ELF-1 (cell line): ENCODE measurements at regions not wholly inside any gene's neighbourhood (a gene's known extent, or its start where the extent isn't known, plus 50 kb on each side); places are given as distances from the start of the nearest gene placed in this dataset.
"Not testable (repeated sequence)": the region's sequence is repeated elsewhere in the genome, so short reads cannot be mapped to it uniquely, and the experiment has no call there.

Source experiments
- DNase-seq: peaks from one replicate; pipeline ENCODE4 v3.0.0-alpha.2; 2016; ENCODE audit warnings: low read depth, low spot score

- no peak for DNase-seq
These were observed 426.0 kb upstream of the NR3C2 start for GRCh38 chr4:148868191-148868590.

- DNase-seq, result no peak
These were observed 424.5 kb upstream of the NR3C2 start for GRCh38 chr4:148866666-148867065.

DNA sequence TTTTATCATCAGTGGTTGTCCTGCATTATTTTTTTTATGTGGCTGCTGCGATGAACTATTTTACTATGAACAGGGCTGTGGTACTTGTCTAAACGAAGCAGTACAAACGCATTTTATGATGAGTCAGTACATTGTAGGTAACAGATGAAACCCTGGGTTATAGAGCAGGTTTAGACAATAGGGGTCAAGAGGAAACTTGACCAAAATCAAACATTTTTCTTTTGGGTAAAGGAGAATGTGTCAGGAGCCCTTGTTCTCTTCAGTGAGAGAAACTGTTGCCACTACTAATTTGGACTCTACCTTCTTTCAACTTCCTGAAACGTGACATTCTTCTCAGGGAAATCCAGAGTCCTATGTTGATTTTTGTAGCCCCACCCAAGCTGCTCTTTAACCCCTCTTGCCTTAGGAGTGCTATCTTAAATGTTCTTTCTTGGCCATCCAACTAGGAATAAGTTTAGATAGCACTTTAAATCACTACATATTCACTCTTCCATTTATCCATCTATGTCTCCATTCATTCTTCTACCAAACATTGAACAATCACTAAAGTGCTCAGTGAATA lies 415.8 kb upstream of the NR3C2 start:
- DNase-seq, result no peak

- no peak for DNase-seq
These were observed 415.2 kb upstream of the NR3C2 start for GRCh38 chr4:148857239-148857972.

DNA sequence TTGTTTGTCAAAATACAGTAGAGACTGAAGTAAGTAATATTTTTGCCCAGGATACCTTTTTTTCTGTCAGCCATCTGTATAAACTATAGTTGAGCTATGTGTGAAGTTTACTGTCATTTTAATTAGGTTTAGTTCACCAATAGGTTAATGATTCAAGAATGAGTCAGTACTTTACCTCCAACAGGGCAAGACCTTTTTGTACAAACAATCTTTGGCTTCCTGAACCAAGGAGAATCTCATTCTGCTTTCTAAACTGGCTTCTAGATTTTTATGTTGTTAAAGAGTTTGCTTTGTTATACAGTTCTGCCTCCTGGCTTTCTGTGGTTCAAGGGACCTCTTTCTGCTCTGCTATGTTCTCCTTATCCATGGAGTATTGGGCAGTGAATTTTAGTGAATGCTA lies 412.0 kb upstream of the NR3C2 start:
- DNase-seq, result no peak

GRCh38 chr4:148852092-148852699 lies 410.0 kb upstream of the NR3C2 start:
- peak; percentile 4 for DNase-seq

DNA sequence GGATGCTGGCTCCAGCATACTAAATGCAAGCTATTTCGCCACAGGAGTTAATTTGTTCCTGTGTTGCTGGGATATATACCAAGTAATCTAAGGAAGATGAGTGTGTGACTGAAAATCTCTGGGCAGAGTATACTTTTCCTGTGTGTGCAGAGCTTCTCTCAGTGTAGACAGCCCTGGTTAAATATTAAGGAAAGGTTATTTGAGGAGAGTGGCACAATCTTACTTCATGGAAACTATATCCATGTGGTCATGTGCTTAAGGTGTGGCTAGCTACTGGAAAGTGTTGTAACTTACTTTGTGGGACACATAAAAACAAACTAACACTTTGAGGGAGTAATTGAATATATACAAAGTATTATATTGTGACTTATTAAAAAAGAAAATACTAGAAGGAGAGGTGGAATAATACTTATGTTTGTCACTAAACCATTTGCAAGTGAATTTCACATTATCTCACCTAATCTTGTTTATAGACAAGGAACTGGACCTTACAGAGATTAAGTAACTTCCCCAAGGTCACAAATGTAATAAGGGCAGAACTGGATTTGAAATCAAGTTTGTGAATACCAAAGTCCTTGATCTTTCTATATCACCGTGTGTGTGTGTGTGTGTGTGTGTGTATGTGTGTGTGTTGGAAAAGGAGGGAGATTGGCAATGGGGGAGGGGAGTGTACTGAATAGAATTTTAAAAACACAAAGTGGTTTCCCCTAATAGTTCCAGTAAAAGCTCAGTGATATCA lies 408.2 kb upstream of the NR3C2 start:
- no peak for DNase-seq

- DNase-seq, result no peak
These were observed 407.4 kb upstream of the NR3C2 start for GRCh38 chr4:148849581-148849980.

DNA sequence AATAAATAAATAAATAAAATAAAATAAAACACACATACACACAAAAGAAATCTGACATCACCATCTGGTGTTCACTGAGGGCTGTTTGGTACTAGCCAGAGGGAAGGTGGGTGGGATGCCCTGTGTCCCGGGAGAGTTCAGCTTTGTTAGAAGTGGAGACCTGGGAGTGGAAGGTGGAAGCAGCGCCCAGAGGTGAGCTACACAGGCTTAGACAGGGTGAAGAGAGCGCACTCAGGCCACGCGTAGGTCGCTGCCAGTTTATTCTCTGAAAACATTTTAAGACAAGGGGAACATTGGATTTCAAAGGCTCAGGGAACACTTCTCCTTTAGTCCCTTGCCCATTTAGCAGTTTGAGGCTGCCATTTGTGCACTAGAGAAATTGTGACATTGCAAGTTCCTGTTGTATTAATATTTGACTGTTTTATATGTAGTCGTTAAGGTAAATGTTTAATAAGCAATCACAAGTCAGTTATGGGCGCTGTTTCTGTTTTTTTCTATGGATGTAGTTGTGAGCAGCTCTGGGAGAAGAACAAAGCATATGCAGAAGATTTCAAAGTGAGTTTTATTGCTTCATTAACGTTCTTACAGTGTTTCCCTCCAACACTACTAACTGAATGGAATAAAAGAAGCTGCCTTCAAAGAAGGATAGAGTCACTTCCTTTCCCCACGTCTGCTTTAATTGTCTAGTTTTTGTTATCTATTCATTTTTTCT lies 405.5 kb upstream of the NR3C2 start:
- DNase-seq, result no peak

DNA sequence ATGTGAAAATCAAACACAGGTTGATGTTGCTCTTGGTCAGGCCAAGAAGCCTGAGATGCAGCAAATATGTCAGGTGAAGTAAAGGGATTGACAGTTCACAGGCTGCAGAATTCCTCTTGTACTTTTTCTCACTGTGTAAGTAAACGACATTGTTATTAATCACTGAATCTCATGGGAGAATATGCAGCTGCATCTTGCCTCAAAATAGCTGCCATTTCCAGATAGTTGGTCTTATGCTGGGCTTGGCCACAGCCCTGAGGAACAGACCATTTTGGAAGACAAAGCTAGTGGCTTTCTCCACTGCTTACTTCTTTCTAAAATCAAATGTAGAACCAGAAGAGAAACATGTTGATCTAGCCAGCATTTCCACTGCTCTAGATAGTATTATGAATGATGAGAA lies 403.4 kb upstream of the NR3C2 start:
- no peak for DNase-seq

GRCh38 chr4:148843625-148844024 lies 401.4 kb upstream of the NR3C2 start:
- DNase-seq, result no peak

DNA sequence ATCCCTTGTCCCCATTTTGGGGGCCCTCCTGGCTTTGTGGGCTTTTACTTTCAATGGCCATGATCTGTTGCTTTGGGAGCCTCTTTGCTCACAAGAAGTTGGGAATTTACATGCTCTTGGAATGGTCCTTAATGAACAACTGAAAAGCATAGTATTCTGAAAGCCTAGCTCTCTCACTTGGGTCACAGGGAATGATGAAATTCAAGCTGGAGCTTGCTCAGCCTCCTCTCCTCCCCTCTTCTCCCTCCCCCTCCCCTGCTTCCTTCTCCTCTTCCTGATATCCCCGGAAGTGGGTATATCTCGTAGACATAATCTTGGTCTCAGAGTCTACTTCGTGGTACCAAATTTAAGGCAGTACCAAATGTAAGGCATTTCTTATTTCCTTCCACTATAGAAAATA lies 400.6 kb upstream of the NR3C2 start:
- no peak for DNase-seq

GRCh38 chr4:148837571-148837970 lies 395.4 kb upstream of the NR3C2 start:
- not testable (repeated sequence) for DNase-seq

- DNase-seq, result peak; percentile 3
These were observed 392.8 kb upstream of the NR3C2 start for GRCh38 chr4:148834804-148835631.

DNA sequence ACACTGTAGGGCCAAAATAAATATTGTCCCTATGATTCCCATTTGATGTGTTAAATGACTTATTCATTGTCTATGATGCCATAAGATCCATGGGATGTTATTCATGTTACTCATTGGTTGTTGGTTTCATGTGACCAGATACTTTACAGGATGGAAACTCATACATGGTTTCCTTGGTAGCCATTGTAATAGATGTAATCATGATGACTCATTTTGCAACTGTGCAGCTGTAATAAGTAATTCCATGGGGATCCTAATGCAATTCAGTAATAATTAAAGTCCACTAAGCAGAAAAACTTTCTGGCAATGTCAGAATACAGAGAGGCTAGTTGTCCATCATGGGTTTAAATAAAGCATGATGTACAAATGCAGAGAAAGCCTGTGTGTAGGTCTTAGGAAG lies 389.7 kb upstream of the NR3C2 start:
- no peak for DNase-seq

GRCh38 chr4:148828291-148828690 lies 386.1 kb upstream of the NR3C2 start:
- no peak for DNase-seq

DNA sequence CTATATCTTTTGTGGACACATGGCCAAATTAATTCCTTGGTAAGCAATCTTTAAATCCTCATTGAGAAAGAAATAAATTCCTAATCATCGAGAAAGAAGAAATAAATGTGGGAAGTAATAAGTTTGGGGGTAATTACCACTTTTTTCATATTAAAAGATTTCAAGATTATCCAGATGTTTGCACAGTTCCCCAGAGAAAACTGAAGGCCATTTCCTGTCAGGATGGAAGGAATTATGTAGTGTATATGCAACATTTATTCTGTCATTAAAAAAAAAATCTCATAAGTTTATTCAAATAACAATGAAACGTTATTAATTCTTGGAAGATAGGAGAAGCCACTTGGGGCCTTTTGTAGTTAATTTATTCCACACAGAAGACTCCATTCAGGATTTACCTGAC lies 385.6 kb upstream of the NR3C2 start:
- DNase-seq, result no peak

- no peak for DNase-seq
These were observed 381.2 kb upstream of the NR3C2 start for GRCh38 chr4:148823419-148823769.

DNA sequence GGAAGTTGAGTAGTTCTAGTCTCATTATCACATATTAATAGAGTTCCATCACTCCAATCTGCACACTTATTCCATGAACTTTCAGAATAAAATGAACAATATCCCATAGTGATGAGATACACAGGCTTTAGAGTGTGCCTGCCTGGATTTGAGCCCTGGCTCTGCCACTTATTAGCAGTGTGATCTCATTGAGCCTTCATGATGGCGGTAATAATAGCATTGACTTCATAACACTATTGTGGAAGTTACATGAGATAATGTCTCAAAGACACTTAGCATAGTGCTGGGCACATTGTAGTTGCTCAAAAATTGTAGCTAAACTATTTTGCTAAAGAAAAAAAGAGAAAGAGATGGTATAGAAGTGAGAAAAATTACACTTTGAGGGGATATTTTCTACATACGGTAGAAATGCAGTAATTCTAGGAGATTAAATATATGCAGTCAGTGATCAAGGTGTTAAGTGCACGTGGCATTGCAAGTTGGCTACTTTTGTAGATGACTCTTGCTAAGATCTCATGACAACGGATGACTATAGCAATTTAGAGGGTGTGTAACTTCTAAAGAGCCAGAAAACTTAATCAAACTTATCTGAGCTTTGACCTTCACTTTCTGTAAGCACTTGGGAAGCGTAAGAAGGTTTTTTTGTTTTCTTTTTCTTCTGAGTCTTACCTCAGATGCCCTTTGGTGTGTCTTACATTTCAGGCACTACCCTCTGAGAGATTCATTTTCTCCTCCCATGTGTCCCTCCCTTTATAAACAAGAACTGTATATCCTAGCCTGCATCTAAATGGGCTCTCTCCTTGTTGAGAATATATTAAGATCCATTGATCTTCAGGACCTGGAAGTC lies 380.6 kb upstream of the NR3C2 start:
- no peak for DNase-seq

DNA sequence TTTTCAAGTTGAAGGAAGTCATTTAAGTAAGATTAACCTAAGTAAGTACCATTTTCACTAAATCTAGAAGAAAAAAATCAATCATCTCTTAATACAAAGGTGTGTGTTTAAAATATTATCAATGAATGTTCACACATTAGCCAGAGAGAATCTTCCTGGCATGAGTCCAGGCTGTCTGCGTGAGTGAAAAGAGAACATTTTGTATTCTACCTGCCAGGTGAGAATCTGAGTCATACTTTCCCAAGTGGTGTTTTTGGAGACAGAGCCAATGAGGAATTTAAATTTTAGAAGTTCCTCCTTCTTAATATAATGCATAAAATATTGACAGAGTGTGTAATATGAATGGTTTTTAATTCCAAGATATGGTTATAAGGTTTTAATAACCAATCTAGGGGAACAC lies 371.8 kb upstream of the NR3C2 start:
- no peak for DNase-seq
